HG02610 (cell line): ENCODE measurements at regions not wholly inside any gene's neighbourhood (a gene's known extent, or its start where the extent isn't known, plus 50 kb on each side); places are given as distances from the start of the nearest gene placed in this dataset.

Source experiments
- ATAC-seq: cut with Tn5 transposase; IDR thresholded peaks from one replicate; pipeline ENCODE4 v1.9.1; 2021; ENCODE audit warnings: mild to moderate bottlenecking, moderate library complexity; ENCODE audit not compliant: unreplicated experiment

DNA sequence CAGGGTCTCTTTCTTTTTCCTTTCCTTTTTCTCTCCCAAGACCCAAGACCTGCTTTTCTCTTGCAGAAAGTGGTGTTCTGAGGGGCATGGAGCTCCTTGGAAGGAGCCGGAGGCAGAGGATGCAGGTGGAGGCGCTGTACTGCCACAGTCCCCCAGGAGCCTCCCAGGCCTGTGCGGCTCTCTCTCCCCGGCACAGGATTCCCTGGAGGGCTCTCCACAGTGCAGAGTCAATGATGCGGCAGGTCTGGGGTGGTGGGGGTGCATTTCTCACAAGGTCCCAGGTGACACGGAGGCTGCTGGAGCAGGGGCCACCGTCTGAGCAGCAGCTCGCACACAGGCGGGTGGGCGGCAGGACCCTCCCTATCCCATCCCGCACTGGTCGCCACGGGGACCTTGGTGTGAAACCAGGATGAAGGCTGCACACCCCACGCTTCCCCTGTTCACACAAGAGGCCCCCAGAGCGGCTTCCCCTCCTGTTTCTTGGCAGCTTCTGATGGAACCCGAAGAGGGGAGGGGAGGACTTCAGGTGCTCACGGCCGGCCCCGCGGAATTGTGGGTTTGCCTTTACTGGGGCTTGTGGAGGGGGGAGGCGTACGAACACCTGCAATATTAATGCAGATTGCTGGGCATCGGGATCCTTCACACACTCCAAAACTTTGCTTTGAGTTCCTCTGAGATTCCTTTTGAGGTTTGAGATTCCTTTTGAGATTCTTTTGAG, 186.9 kb downstream of the ENGASE start:
- ATAC-seq = no peak

DNA sequence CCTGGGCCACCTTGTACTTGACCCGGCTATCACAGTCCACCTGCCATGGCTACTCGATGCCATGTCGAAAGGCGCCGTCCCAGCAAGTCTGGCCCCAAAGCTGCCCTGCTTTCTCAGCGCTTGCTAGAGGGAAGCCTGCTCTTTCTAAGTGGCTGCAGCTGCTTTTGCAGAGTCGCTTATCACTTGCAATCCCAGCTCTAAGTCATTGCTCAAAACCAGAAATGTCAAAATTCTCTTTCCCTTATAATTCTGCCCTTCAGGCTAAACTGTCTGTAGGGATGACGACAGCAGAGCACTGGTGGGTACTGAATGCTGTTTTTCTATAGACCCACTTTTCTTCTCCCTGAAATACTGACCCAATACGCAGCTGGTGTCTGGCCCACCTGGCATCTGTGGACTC, 184.2 kb downstream of the ENGASE start:
- no peak for ATAC-seq

DNA sequence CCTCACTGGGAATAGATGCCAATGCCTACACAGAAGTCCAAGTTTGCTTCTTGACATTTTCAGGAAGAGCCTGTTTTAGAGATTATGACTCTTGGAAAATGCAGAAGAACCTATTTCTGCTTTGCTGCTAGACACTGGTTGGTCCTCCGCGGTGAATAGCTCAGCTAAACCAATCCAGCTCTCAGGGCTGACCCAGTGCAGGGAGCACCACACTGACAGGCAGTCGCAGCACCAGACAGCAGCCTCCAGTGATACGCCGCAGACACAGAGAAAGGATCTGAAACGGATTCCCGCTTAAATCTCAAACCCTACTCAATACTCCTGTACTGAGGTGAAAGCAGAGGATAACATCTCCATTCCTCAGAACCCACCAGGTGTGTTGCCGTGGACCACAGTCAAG, 183.4 kb downstream of the ENGASE start:
- no peak for ATAC-seq

DNA sequence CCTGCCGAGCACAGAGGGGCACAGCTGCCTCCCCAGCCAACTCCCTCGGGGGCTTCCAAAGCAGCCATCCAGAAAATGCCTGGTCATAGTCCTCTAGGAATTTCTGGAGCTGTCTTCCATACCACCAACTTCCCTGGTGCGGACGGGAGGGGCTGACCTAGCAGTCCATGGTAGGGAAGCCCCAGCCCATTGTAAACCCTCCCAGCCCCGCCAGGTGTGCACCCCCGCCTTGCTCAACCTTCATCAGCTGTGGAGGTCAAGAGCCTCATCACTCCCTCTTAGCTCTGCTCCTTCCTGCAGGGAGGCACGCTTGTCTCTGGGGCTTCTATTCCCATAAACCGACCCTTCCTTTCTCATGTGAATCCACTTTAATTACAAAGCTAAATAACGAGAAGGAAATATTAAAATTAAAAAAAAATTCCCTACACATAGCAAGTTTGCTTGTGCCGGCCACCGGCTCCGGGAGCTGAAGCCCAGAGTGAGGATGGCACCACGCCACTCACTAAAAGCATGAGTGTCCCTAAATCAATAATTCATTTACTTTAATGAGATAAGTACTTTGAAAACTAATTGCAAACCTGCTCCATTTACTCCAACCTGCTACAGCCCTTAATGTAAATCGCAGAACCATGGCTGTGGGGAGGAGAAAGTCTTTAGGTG, 181.4 kb downstream of the ENGASE start:
- no peak for ATAC-seq

DNA sequence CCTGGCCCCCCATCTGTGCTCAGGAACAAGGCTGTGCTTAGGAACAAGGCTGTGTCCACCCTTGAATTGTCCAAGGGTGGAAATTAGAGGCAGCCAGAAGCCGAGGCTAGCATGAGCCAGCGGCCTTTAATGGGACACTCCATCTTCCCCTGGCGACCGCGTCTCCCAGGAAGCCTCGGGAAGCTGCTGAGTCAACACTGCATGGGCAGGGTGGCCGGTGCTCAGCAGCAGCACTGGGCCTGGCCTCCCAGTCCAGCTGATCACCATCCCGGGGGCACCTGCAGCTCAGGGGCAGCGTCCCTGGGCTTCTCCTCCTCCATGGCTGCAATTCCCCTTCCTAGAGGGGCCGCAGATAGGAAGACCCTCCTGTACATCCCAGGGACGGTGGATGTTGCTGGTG, 180.8 kb downstream of the ENGASE start:
- no peak for ATAC-seq

DNA sequence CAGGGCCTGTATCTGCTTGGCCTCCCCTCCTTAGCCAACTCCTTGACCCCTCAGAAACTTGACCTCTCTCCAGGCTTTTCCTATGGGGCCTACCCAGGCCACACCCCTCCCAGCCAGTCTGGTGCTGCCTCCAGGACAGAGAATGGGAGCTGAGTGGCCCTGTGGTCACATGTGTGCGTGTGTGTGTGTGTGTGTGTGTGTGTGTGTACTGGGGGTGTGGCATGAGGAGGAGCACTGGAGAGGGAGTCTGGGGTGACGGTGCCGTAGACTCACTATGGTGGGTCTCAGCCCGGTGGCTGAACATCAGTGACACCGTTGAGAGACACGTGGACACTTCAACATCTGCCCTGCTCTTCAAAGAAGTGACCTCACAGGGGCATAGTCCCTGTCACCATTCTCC, 180.4 kb downstream of the ENGASE start:
- ATAC-seq = no peak

DNA sequence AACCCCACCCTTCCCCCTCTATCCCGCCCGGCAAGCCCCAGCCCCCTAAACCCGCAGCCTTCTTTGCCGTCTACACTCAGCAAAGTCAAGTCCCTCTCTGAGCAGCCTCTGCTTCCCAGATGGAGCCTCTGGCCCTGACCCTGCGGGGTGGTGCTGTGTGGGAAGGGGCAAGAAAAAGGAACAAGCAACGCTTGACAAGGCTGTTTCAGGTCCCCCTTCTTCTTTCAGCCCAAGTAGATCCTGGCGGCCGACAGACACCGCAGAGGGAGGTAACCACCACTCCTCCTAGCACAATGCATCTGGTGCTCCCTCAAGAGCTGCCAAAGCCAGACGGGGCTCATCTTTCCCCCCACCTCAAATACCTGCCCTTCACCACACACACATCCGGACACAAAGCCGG, 178.3 kb downstream of the ENGASE start:
- ATAC-seq = no peak

DNA sequence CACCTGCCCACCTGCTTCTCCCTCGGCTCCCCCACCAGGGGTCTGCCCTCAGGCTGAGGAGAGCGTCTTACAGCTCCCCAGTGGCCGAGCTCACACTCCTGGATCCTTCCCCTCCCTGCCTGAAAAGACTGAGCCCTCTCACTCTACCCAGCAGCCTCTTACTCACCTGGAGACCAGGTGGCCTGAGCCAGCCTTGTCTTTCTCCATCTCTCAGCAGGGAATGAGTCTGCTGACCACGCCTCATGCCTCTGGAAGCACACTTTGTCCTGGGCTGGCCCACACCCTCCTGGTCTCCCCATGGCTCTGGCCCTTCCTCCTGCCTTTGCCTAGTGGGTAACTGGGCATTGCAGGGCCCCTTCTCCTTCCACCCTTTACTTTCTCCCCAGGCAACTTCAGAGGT, 177.2 kb downstream of the ENGASE start:
- ATAC-seq = no peak

DNA sequence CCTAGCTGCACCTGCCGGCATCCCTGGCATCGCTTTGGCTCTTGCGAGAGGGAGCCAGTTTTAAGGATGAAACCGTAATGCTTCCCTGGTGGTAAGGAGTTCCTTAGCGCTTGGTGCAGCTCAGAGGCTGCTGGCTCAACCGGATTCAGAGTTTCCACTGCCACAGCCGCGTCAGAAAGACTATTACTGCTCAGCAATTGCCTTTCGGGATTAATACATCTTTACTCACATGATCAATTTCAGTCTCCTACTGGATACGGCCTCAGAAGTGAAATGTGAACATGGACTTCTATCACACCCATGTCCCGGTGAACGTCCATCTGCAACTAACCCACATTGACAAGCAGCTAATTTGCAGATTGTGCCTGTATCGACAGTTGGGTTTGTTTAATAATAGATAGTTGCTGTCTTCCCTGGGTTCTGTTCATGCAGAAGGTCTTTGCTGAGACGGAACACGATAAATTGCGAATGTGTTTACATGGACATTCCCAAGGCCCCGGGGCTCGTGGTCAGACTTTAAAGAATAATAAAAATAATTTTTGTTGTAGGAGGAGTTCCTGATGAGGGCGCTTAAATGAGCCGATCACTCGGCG, 175.4 kb downstream of the ENGASE start:
- ATAC-seq = no peak

DNA sequence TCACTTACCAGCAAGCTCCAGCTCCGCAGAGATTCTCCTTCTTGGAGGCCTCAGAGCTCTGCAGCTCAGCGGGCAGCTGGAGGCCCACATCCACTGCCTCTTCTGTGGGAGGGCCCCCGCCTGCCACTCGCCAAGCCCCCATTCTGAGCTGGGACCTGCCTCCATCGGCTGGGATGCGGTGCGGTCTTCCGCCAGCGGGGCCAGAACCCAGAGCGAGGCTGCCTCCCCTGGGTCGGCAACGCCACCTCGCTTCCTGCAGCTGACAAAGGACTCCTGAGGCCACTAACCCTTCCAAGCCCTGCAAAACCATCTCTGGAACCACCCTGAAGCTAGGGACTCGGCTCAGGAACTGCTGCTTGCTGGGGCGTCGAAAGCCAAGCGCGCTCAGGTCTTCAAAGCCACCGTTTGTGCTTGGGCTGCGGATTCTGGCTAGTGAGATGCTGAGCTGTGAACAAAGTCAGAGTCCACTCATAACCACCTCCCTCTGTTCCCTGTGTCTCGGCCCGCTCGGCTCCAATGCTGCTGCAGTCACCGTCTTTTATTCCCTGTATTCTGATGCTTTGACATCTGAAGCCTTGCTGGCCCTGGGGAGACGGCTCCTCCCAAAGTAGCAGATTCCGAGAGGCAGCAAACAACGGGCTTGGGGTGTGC, 174.3 kb downstream of the ENGASE start:
- ATAC-seq = no peak

DNA sequence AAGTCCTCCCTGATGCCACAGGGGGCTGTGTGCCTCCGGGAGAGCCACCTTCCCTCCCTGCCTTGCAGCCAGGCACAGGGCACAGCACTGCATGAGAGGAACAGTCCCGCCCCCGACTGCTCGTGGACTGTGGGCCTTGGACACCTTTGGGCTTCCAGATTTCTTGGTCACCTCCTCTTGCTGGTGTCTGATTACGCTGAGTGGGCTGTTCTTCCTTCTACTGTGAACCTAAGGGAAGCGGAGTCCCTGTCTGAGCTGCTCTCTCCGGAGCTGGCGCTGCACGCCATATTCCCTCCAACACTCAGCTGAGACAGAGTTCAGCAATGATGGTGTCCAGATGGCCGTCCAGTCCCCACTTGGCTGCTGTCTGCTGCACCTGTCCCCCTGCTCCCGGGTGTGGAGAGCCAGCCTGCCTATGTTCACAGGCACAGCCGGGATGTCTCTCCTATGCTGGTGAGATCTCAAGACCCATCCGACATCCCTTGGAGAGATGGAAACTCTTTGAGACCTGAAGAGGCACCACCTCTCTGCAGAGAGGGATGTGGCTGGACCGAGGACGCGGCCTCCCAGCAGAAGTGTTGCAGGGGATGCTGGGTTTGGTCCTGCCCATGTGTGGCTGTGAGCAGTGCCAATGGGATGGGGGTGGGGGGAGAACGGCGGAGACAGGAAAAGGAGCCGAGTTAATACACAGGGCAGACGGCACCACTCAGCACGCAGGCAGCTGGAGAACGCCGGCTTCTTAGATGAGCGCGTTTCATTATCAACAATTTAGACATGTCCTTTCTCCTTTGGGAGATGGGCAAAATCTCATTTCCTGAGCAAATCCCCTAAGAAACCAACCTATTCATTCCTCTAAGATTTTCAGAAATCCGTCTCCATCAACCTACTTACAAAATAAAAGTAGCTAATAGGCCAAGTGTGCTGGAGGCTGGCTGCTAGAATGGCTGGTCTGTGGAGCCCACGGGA, 171.9 kb downstream of the ENGASE start:
- no peak for ATAC-seq

DNA sequence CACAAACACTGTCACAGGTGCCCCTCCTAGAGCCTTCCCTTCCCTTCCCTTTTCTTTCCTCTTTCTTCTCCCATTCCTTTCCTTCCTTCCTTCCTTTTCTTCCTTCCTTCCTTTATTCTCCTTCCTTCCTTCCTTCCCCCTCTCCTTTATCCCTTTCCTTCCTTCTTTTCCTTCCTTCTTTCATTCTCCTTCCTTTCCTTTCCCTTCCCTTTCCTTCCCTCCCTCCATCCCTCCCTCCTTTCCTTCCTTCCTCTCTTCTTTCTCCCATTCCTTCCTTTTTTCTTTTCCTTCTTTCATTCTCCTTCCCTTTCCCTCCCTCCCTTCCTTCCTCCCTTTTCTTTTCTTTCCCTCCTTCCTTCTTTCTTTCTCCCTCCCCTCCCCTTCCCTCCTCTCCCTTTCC, 170.0 kb downstream of the ENGASE start:
- ATAC-seq = no peak

DNA sequence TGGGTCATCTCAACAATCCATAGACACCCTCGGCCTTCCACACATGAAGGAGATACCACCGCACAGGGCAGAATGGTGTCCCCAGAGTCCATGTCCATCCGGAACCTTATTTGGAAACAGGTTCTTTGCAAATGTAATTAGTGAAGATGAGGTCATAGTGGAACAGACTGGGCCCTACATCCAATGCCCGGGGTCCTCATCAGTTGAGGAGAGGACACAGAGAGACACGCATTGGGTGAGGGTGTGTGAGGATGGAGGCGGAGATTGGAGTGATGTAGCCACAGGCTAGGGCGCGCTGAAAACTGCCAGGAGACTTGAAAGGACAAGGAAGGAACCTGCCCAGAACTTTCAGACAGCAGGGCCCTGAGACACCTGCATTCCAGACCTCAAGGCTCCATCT, 169.4 kb downstream of the ENGASE start:
- ATAC-seq = no peak

DNA sequence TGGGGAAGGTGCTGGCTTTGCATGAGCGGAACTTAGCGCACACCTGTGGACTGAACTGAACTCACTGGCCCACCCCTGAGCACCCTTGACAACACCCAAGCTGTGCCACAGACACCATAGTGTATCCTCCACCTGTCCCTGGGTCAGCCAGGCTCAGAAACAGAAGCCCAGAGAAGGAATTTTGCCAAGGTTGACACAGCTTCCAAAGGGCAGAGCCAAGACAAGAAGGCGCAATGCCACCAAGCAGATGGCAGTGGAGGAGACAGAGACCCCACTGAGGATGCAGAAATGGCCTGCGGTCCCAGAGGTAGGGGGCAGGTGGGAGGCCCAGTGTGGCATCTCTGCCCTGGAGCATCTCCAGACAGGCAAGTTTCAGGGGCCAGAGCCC, 169.0 kb downstream of the ENGASE start:
- ATAC-seq = no peak

DNA sequence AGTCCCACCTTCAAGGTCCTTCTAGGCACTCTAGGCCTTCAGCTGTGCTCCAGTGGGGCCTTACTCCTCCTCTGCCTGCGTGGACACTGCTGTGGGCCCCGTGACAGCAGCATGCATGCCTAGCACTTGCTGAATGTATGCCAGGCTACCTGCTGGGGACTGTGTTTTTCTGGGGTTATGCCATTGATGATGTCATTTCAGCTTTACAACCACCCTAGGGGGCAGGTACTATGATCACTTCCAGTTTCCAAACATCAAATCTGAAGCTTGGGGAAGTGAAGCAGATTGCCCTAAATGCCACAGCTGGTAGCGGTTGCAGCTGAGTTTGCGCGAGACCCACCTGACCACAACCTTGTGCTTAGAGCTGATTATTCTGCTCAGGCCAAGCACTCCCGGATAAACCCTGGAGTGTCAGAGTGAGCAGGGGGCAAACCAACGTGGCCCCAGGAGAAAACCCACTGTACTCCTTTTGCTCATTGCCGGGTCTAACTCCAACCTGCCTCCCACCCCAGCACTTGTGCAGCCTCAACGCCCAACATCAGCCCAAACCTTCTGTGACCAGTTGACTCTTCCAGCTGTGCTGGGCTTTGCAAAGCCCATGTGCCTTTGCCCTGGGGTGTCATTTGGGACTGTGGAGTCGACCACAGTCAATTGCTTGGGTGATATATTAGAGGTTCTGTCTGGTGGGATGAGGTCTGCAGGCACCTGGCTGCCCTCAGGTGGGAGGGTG, 168.4 kb downstream of the ENGASE start:
- ATAC-seq = no peak

DNA sequence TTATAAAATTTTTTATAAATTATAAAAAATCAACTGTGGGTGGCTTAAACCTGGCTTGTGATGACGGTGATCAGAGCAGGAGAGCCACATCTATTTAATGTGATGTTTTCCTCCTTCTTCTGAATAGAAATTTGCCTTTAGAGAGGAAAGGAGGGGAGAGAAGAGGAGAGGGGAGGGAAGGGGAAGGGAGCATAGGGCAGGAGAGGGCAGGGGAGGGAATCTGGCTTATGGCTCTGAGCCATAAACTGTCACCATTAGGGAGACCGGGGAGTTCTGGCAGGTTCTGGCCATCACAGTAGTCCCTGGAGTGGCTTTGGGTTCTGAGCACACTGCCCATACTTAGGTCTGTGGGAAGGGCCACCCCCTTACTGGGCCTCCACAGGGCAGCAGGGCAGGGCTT, 167.8 kb downstream of the ENGASE start:
- ATAC-seq = no peak

DNA sequence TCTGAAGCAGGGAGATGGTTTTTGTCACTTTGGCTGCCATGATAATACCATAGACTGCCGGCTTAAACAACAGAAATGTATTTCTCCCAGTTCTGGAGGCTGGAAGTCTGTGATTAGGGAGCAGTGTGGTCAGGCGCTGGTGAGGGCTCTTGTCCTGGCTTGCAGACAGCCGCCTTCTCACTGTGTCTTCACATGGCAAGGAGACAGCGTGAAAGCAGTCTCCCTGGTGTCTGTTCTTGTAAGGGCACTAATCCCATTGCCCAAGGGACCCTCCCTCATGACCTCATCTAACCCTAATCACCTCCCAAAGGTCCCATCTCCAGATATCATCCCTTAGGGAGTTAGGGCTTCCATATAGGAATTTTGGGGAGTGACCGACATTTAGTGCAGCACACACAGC, 167.0 kb downstream of the ENGASE start:
- no peak for ATAC-seq

DNA sequence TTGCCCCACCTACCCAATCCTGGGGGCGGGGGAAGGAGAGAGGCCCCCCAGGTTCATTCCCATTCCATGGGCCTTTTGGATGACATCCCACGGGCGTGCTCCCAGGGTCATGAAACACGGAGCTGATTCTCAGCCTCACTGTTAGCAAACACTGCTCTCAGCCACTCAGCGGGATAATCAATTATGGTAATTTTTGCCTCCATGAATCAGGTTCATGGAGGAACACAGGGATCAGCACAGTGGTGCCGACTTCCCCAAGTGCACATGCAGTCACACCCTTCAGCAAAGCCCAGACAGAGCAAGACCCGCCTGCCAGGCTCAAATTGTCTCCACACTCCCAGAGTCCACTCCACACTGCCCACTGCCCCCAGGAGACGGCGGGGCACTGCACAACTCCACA, 164.6 kb downstream of the ENGASE start:
- ATAC-seq = no peak

DNA sequence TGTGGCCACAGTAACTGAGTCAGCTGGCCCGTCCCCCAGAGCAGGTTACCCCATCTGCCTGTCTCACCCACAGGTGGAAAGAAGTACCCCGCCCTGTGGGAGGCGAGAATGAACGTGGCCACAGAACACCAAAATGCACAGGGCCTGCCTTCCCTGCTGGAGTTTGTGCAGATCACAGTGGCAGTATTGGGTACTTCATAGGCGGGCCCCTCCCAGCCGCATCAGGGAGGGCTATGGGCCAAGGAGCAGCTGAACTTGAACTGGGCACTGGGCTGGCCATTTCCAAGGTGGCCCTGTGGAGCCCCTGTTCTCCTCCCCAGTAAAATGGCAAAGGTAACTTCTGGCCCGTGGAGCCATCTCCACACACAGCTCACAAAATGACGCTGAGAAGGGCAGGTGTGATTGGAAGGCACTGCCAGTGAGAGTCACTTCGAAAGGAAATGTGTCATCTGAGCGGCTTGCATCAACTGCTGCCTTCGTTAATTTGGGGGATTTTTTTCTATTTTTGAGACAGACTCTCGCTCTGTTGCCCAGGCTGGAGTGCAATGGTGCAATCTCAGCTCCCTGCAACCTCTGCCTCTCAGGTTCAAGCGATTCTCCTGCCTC, 162.9 kb downstream of the ENGASE start:
- no peak for ATAC-seq

DNA sequence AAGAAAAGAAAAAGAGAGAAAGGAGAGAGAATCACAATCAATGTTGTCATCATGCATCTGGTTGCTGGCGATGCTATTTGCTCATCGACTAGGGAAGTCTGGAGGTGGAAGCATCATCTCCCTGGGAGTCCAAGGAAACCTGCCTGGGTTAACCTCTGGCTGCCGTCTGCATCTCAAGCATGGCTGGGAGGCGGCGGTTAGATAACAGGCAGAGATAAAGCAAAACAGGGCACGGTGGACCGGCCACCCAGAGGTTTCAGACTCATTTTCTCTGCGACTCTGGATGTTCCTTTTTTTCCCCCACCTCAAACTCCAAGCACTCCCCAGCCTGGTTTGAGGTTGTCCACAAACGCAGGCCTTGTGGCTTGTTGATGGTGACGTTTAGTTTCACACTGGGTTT, 161.2 kb downstream of the ENGASE start:
- ATAC-seq = no peak
